ENCODE measurements at regions not wholly inside any gene's neighbourhood (a gene's known extent, or its start where the extent isn't known, plus 50 kb on each side); places are given as distances from the start of the nearest gene placed in this dataset.
"Not testable (repeated sequence)": the region's sequence is repeated elsewhere in the genome, so short reads cannot be mapped to it uniquely, and the experiment has no call there.

- Histone ChIP-seq H3K4me1 (no peaks in the 10 kb centered on the region), H3K9me3 (no peaks in the 10 kb centered on the region), H3K4me3 (no peak overlapping the region), H3K27me3 (no peaks in the 10 kb centered on the region), H3K36me3 (no peaks in the 10 kb centered on the region), H3K27ac (no peak overlapping the region)
- no peak for DNase-seq
- TF ChIP-seq, protein P1, sequence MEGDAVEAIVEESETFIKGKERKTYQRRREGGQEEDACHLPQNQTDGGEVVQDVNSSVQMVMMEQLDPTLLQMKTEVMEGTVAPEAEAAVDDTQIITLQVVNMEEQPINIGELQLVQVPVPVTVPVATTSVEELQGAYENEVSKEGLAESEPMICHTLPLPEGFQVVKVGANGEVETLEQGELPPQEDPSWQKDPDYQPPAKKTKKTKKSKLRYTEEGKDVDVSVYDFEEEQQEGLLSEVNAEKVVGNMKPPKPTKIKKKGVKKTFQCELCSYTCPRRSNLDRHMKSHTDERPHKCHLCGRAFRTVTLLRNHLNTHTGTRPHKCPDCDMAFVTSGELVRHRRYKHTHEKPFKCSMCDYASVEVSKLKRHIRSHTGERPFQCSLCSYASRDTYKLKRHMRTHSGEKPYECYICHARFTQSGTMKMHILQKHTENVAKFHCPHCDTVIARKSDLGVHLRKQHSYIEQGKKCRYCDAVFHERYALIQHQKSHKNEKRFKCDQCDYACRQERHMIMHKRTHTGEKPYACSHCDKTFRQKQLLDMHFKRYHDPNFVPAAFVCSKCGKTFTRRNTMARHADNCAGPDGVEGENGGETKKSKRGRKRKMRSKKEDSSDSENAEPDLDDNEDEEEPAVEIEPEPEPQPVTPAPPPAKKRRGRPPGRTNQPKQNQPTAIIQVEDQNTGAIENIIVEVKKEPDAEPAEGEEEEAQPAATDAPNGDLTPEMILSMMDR (IDR thresholded peaks at IDR 0.05), result no peak
- intact Hi-C loops (cut with DNase I; ENCODE audit: low total_unique reads), result no loop called here
These were observed 311.7 kb downstream of the TRIM36 start for GRCh38 chr5:114857941-114858551.

GRCh38 chr5:114844711-114845110 is 325.0 kb downstream of the TRIM36 start:
- DNase-seq; intact Hi-C loops (cut with DNase I; ENCODE audit: low total_unique reads): not testable (repeated sequence)

GRCh38 chr5:114839360-114839759 is 330.3 kb downstream of the TRIM36 start:
- H3K4me3 ChIP-seq, result no peak overlapping the region
- H3K27ac ChIP-seq, result no peak overlapping the region
- no peaks in the 10 kb centered on the region for H3K36me3 ChIP-seq
- no peaks in the 10 kb centered on the region for H3K4me1 ChIP-seq
- no peak for DNase-seq
- H3K9me3 ChIP-seq, result no peaks in the 10 kb centered on the region
- no peaks in the 10 kb centered on the region for H3K27me3 ChIP-seq
- TF ChIP-seq, protein P1 (IDR thresholded peaks at IDR 0.05), result no peak
- intact Hi-C loops (cut with DNase I; ENCODE audit: low total_unique reads), result no loop called here

More at GRCh38 chr5:114844711-114845110, 325.0 kb downstream of the TRIM36 start:
- H3K27ac ChIP-seq, H3K27me3 ChIP-seq, H3K36me3 ChIP-seq, H3K4me1 ChIP-seq, H3K9me3 ChIP-seq, H3K4me3 ChIP-seq: not testable (repeated sequence)

DNA sequence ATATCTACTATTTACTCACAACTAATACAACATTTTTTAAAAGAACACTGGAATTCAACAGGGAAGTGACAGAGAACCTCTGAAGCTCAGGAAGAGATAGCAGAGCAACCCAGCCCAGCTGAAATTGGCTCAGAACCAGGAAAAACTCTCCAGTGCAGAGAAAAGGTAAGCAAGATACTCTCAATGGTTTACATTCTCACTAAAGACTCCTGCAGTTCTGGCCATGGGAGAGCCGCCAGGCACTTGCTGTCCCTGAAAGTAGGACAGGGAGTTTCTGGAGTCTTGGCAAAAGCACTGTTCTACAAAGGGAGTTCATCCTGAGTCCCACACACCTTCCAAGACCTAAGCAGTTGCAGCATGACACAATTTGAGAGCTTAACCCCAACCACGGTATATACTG is 330.8 kb downstream of the TRIM36 start:
- intact Hi-C loops (cut with DNase I; ENCODE audit: low total_unique reads), result no loop called here
- DNase-seq, result no peak
- H3K4me3 ChIP-seq, result no peak overlapping the region

DNA sequence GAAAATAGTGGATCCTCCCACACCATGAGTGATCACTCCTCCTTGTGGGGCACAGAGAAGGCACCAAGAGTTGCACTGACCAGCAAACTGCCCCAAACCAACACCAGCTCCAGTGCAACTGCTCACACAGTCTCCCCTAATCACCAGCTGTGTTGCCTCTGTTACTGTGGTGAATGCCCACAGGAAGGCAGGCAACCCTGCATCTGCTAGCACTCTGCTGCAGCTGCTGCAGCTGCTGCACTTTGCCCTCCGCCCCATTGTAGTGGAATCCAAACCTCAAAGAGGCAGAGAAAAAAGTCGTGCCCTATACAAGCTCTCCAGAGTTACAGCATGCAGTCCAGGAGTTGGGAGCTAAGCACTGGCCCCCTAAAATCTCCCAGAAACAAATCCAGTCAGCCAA is 339.6 kb downstream of the TRIM36 start:
- Histone ChIP-seq H3K4me3 (no peak overlapping the region), H3K27me3 (no peaks in the 10 kb centered on the region), H3K36me3 (no peaks in the 10 kb centered on the region), H3K9me3 (peaks cover 0 to 10% (median 0%) of the 10 kb centered on the region in 3 donors), H3K4me1 (no peaks in the 10 kb centered on the region), H3K27ac (no peak overlapping the region)
- DNase-seq, result no peak
- TF ChIP-seq, protein P1 (IDR thresholded peaks at IDR 0.05), result no peak
- intact Hi-C loops (cut with DNase I; ENCODE audit: low total_unique reads), result no loop called here

More for the DNA sequence above, 330.8 kb downstream of the TRIM36 start:
- Histone ChIP-seq H3K36me3 (no peaks in the 10 kb centered on the region), H3K9me3 (no peaks in the 10 kb centered on the region), H3K4me1 (no peaks in the 10 kb centered on the region), H3K27ac (no peak overlapping the region), H3K27me3 (no peaks in the 10 kb centered on the region)
- TF ChIP-seq, protein P1 (IDR thresholded peaks at IDR 0.05), result no peak

GRCh38 chr5:114822863-114823262 is 346.8 kb downstream of the TRIM36 start:
- Histone ChIP-seq H3K27me3 (no peaks in the 10 kb centered on the region), H3K27ac (no peak overlapping the region), H3K4me1 (no peaks in the 10 kb centered on the region), H3K4me3 (no peak overlapping the region), H3K9me3 (peaks cover 0 to 15% (median 0%) of the 10 kb centered on the region in 3 donors), H3K36me3 (no peaks in the 10 kb centered on the region)
- TF ChIP-seq, protein P1 (IDR thresholded peaks at IDR 0.05), result no peak
- DNase-seq, result no peak
- intact Hi-C loops (cut with DNase I; ENCODE audit: low total_unique reads), result no loop called here
